GM23248 (cell line): ENCODE measurements at regions not wholly inside any gene's neighbourhood (a gene's known extent, or its start where the extent isn't known, plus 50 kb on each side); places are given as distances from the start of the nearest gene placed in this dataset.

Source experiments
- EZH2 ChIP-seq: fragments of 200-600 bp; sonication (generic); IDR thresholded peaks from 2 replicates; pipeline ENCODE4 v1.6.1; 2018; ENCODE audit warnings: antibody characterized with exemption, mild to moderate bottlenecking; ENCODE audit not compliant: insufficient read depth, poor library complexity, severe bottlenecking
- EZH2phosphoT487 ChIP-seq: fragments of 200-600 bp; sonication (generic); IDR thresholded peaks from 2 replicates; pipeline ENCODE4 v1.6.1; 2018; ENCODE audit warnings: antibody characterized with exemption, moderate library complexity, mild to moderate bottlenecking, low read depth; ENCODE audit not compliant: insufficient read depth

DNA sequence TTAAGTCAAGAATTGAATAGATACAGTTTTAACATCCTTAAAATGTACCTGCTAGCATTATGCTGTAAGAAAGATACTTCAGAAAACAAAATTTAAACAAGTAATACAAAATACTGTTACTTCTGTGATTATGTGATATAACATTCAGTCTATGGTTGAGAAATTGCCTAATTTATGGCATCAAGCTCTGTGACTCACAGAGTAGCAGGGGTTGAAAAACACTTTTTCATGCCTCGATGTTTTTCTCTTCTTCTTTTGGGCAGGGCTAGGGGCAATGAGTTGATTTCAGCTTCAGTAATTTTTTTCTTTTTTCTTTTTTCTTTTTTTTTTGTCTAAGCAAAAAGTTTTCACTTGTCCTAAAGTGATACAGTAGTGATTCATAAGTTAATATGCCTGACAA is 209.2 kb downstream of the MBL2 start:
- no peak for TF ChIP-seq EZH2phosphoT487
- no peak for TF ChIP-seq EZH2
